Adrenal gland (tissue), 9 donors: ENCODE measurements at regions not wholly inside any gene's neighbourhood (a gene's known extent, or its start where the extent isn't known, plus 50 kb on each side); places are given as distances from the start of the nearest gene placed in this dataset.

Experiments used
- DNase-seq, 7 donors: peaks; one replicate each; pipeline ENCODE4 v3.0.0-alpha.2; 2019 to 2020
- H3K27ac ChIP-seq, 5 donors: fragments of 200-600 bp; sonication (generic) in 4 of 5; 1 replicate in 3 of 5; 2 replicates in 2 of 5; pipeline versions ENCODE4 v1.5.1 to v1.8.0; 2016 to 2020; ENCODE audit warnings: mild to moderate bottlenecking in 1 of 5
- H3K27me3 ChIP-seq: fragments of 200-600 bp; 2 replicates; pipeline ENCODE4 v1.8.0; 2021
- H3K36me3 ChIP-seq, 2 donors: fragments of 200-600 bp; replicated peaks in 1 of 2; 1 replicate in 1 of 2; 2 replicates in 1 of 2; pipeline versions ENCODE4 v1.5.1 to v1.8.0; 2018 to 2022
- H3K4me1 ChIP-seq, 2 donors: fragments of 200-600 bp; replicated peaks in 1 of 2; 1 replicate in 1 of 2; 2 replicates in 1 of 2; pipeline versions ENCODE4 v1.5.1 to v1.8.0; 2018 to 2021
- H3K4me3 ChIP-seq, 4 donors: fragments of 200-600 bp; sonication (generic) in 3 of 4; one replicate each; pipeline ENCODE4 v1.5.1; 2016 to 2018
- H3K9me3 ChIP-seq, 3 donors: fragments of 200-600 bp; sonication (generic) in 1 of 3; replicated peaks in 1 of 3; 1 replicate in 2 of 3; 2 replicates in 1 of 3; pipeline versions ENCODE4 v1.5.1 to v1.8.0; 2016 to 2021
- CTCF ChIP-seq, 6 experiments: fragments of 450-650 bp in 4 of 6; fragments of 200-600 bp in 2 of 6; sonication (generic) in 1 of 6; IDR thresholded peaks; 1 replicate in 5 of 6; 2 replicates in 1 of 6; pipeline versions ENCODE4 v1.5.1 to v1.8.0; 2016 to 2021; ENCODE audit warnings: antibody characterized with exemption in 6 of 6, mild to moderate bottlenecking in 2 of 6, moderate library complexity in 1 of 6
- POLR2A ChIP-seq, 2 donors: fragments of 450-650 bp; IDR thresholded peaks; one replicate each; pipeline ENCODE4 v1.6.1; 2017; ENCODE audit warnings: antibody characterized with exemption in 2 of 2, mild to moderate bottlenecking in 2 of 2, moderate library complexity in 1 of 2
- WGBS, 4 donors: extraction: QIAGEN DNeasy Blood & Tissue Kit in 2 of 4; methylation state at CpG; one replicate each; pipeline versions ENCODE4 v1.1.5 to v1.1.7; 2013 to 2017; 5-methylcytosine and 5-hydroxymethylcytosine counted together
- intact Hi-C, 2 donors: fragments of 100-400 bp; cut with DNase I; formaldehyde crosslinking; loops; one replicate each; pipeline versions ENCODE4 v1.14.1 to v1.15.0; 2022 to 2023
- donor health status: healthy with polysubstance abuse.
- donor health status: Bipolar disorder and iron deficiency.
- donor health status: DM: yes; HTN: yes; CAD: no.
- donor health status: DM: no; HTN: no; CAD: no.
- donor health status: DM: no; HTN: no; CAD: no.

DNA sequence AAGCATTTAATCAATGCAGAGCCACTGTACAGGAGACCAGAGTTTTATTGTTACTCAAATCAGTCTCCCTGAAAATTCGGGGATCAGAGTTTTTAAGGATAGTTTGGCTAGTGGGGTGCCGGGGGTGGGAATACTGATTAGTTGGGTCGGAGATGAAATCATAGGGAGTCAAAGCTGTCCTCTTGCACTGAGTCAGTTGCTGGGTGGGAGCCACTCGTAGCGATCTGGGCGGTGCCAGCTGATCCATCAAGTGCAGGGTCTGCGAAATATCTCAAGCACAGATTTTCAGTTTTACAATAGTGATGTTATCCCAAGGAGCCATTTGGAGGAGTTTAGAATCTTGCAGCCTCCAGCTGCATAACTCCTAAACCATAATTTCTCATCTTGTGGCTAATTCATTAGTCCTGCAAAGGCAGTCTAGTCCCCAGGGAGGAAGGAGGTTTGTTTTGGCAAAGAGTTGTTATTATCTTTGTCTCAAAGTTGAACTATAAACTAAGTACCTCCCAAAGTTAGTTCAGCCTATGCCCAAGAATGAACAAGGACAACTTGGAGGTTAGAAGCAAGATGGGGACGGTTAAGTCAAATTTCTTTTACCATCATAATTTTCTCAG, 169.4 kb upstream of the PLEKHG7 start:
- Histone ChIP-seq H3K36me3 (no peaks in the 10 kb centered on the region), H3K4me3 (no peak overlapping the region), H3K9me3 (no peaks in the 10 kb centered on the region), H3K27me3 (no peaks in the 10 kb centered on the region), H3K4me1 (no peaks in the 10 kb centered on the region), H3K27ac (no peak overlapping the region)
- WGBS, 4 donors = 69 to 86% (median 77%) methylated on average over 8 of the region's 8 CpGs
- DNase-seq = no peak
- intact Hi-C loops = no loop called here
- TF ChIP-seq POLR2A (IDR thresholded peaks at IDR 0.05) = no peak
- no peak for TF ChIP-seq CTCF (IDR thresholded peaks at IDR 0.05)

DNA sequence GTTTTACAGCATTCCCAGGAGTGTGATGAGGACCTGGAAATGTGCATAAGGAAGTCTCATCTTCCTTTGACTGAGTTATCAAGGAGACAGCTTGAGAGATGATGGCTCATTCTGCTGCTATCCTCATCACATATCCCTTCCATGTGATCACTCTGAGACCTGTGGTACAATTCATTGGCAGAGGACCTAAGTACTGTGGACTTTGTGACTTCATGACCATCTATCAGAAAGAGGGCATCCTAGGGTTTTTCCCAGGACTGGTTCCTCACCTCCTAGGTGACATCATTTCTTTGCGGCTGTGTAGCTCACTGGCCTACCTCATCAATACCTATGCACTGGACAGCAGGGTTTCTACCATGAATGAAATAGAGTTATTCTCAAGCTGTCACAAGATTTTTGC, 172.1 kb upstream of the PLEKHG7 start:
- Histone ChIP-seq H3K36me3 (no peaks in the 10 kb centered on the region), H3K9me3 (no peaks in the 10 kb centered on the region), H3K4me1 (no peaks in the 10 kb centered on the region), H3K27ac (no peak overlapping the region), H3K4me3 (no peak overlapping the region), H3K27me3 (no peaks in the 10 kb centered on the region)
- 50 to 90% (median 78%) methylated on average over 1 of the region's 1 CpG for WGBS, 4 donors
- DNase-seq = no peak
- TF ChIP-seq CTCF (IDR thresholded peaks at IDR 0.05) (no peak), POLR2A (IDR thresholded peaks at IDR 0.05) (no peak)
- intact Hi-C loops = no loop called here

- TF ChIP-seq POLR2A (IDR thresholded peaks at IDR 0.05) (no peak), CTCF (IDR thresholded peaks at IDR 0.05) (no peak)
- intact Hi-C loops = no loop called here
- H3K27me3 ChIP-seq = no peaks in the 10 kb centered on the region
- H3K36me3 ChIP-seq = no peaks in the 10 kb centered on the region
- no peak overlapping the region for H3K4me3 ChIP-seq
- H3K9me3 ChIP-seq = no peaks in the 10 kb centered on the region
- no peak for DNase-seq
- H3K27ac ChIP-seq = no peak overlapping the region
- H3K4me1 ChIP-seq = no peaks in the 10 kb centered on the region
These were observed 172.8 kb upstream of the PLEKHG7 start for GRCh38 chr12:92529944-92530343.

DNA sequence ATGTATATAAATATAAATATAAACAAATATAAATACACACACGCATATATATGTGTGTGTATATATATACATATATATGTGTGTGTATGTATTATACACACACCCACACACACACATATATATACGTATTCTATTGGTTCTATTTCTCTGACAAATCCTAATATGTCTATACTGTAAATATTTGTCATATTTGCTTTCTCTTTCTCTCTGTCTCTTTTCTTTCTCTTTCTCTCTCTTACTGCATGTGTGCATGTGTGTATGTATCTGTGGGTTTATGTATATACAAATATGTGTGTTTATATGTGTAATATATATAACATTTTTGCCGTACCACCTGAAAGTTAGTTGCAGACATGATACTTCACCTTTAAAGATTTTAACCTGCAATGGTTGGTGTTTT, 174.2 kb upstream of the PLEKHG7 start:
- Histone ChIP-seq H3K27me3 (no peaks in the 10 kb centered on the region), H3K4me1 (no peaks in the 10 kb centered on the region), H3K36me3 (no peaks in the 10 kb centered on the region), H3K9me3 (no peaks in the 10 kb centered on the region), H3K4me3 (no peak overlapping the region), H3K27ac (no peak overlapping the region)
- 84 to 95% (median 93%) methylated on average over 3 of the region's 3 CpGs for WGBS, 4 donors
- TF ChIP-seq CTCF (IDR thresholded peaks at IDR 0.05) = no peak
- no peak for TF ChIP-seq POLR2A (IDR thresholded peaks at IDR 0.05)
- no peak for DNase-seq
- intact Hi-C loops = no loop called here
